CD14-positive monocyte (primary cell): ENCODE measurements at regions not wholly inside any gene's neighbourhood (a gene's known extent, or its start where the extent isn't known, plus 50 kb on each side); places are given as distances from the start of the nearest gene placed in this dataset.
A peak's percentile ranks its signal among the peaks of the same experiment; 100 is the strongest.
"Not testable (repeated sequence)": the region's sequence is repeated elsewhere in the genome, so short reads cannot be mapped to it uniquely, and the experiment has no call there.

Source experiments
- DNase-seq, 3 donors: peaks; one replicate each; pipeline ENCODE4 v3.0.0-alpha.2; 2011 to 2022
- H2AFZ ChIP-seq: 2 replicates; pipeline ENCODE4 v1.6.0; 2012; ENCODE audit warnings: mild to moderate bottlenecking, low read depth, low read length, inconsistent platforms; ENCODE audit not compliant: insufficient read depth, poor library complexity, severe bottlenecking
- H3K27ac ChIP-seq, 2 donors: 1 replicate in 1 of 2; 2 replicates in 1 of 2; pipeline ENCODE4 v1.5.1; 2012 to 2013; ENCODE audit warnings: low read length in 2 of 2, control low read depth in 1 of 2, inconsistent platforms in 1 of 2, low read depth in 1 of 2, mild to moderate bottlenecking in 1 of 2
- H3K27me3 ChIP-seq, 2 donors: one replicate each; pipeline versions ENCODE4 v1.6.0 to v1.6.1; 2011 to 2013; ENCODE audit warnings: low read length in 2 of 2; ENCODE audit not compliant: control insufficient read depth in 2 of 2, insufficient read depth in 2 of 2
- H3K36me3 ChIP-seq, 2 donors: replicated peaks in 1 of 2; 1 replicate in 1 of 2; 2 replicates in 1 of 2; pipeline versions ENCODE4 v1.5.1 to v1.6.1; 2012 to 2013; ENCODE audit warnings: low read length in 2 of 2, control low read depth in 1 of 2, inconsistent platforms in 1 of 2, mild to moderate bottlenecking in 1 of 2; ENCODE audit not compliant: insufficient read depth in 2 of 2, control insufficient read depth in 1 of 2
- H3K4me1 ChIP-seq, 2 donors: 1 replicate in 1 of 2; 2 replicates in 1 of 2; pipeline versions ENCODE4 v1.5.1 to v1.6.1; 2012 to 2013; ENCODE audit warnings: low read length in 2 of 2, control low read depth in 1 of 2, inconsistent platforms in 1 of 2, mild to moderate bottlenecking in 1 of 2, moderate library complexity in 1 of 2; ENCODE audit not compliant: insufficient read depth in 2 of 2, control insufficient read depth in 1 of 2
- H3K4me2 ChIP-seq: replicated peaks from 2 replicates; pipeline ENCODE3; 2012; ENCODE audit warnings: low read length, moderate library complexity, mild to moderate bottlenecking; ENCODE audit not compliant: poor library complexity, severe bottlenecking; ENCODE audit errors: extremely low read depth
- H3K4me3 ChIP-seq, 3 experiments: fragments of 200-600 bp in 1 of 3; sonication (generic) in 1 of 3; replicated peaks in 1 of 3; 1 replicate in 2 of 3; 2 replicates in 1 of 3; pipeline ENCODE4 v1.5.1; 2011 to 2013; ENCODE audit warnings: low read length in 3 of 3, mild to moderate bottlenecking in 3 of 3, control low read depth in 2 of 3, low read depth in 2 of 3, inconsistent platforms in 1 of 3, moderate library complexity in 1 of 3
- H3K79me2 ChIP-seq: 2 replicates; pipeline ENCODE4 v1.6.0; 2012; ENCODE audit warnings: mild to moderate bottlenecking, control low read depth, inconsistent platforms, low read length, moderate library complexity; ENCODE audit not compliant: insufficient read depth
- H3K9ac ChIP-seq: 2 replicates; pipeline ENCODE4 v1.6.0; 2017; ENCODE audit warnings: low read length, mild to moderate bottlenecking; ENCODE audit not compliant: insufficient read depth, poor library complexity, severe bottlenecking
- H3K9me3 ChIP-seq, 2 donors: replicated peaks in 1 of 2; 1 replicate in 1 of 2; 2 replicates in 1 of 2; pipeline versions ENCODE4 v1.5.1 to v1.6.1; 2012 to 2013; ENCODE audit warnings: low read length in 2 of 2, control low read depth in 1 of 2; ENCODE audit not compliant: control insufficient read depth in 1 of 2, insufficient read depth in 1 of 2
- H4K20me1 ChIP-seq: 2 replicates; pipeline ENCODE4 v1.6.0; 2012; ENCODE audit warnings: mild to moderate bottlenecking, low read length, control low read depth, moderate library complexity; ENCODE audit not compliant: insufficient read depth
- H3K27ac Mint-ChIP-seq, 7 donors: one replicate each; pipeline ENCODE4 v1.8.0; 2020; ENCODE audit warnings: mild to moderate bottlenecking in 7 of 7, mixed read lengths in 7 of 7, moderate library complexity in 6 of 7, inconsistent platforms in 2 of 7
- H3K27me3 Mint-ChIP-seq, 3 donors: one replicate each; pipeline ENCODE4 v1.8.0; 2021 to 2022; ENCODE audit warnings: low read depth in 3 of 3, mild to moderate bottlenecking in 3 of 3, mixed read lengths in 3 of 3, moderate library complexity in 3 of 3, inconsistent platforms in 1 of 3
- H3K36me3 Mint-ChIP-seq, 2 donors: one replicate each; pipeline ENCODE4 v1.8.0; 2020; ENCODE audit warnings: mixed read lengths in 2 of 2, inconsistent platforms in 1 of 2, mild to moderate bottlenecking in 1 of 2
- H3K4me1 Mint-ChIP-seq: one replicate; pipeline ENCODE4 v1.8.0; 2020; ENCODE audit warnings: mild to moderate bottlenecking, mixed read lengths
- H3K4me3 Mint-ChIP-seq, 2 donors: one replicate each; pipeline ENCODE4 v1.8.0; 2020; ENCODE audit warnings: mild to moderate bottlenecking in 2 of 2, mixed read lengths in 2 of 2, moderate library complexity in 1 of 2
- H3K9me3 Mint-ChIP-seq, 7 donors: one replicate each; pipeline ENCODE4 v1.8.0; 2020 to 2022; ENCODE audit warnings: mixed read lengths in 7 of 7, mild to moderate bottlenecking in 6 of 7, moderate library complexity in 6 of 7, inconsistent platforms in 2 of 7
- CTCF ChIP-seq: fragments of 200-600 bp; IDR thresholded peaks from one replicate; pipeline ENCODE4 v1.8.0; 2022; ENCODE audit warnings: antibody characterized with exemption, mild to moderate bottlenecking
- WGBS: methylation state at CpG from one replicate; pipeline ENCODE4 v1.1.5; 2013; ENCODE audit warnings: missing lambda C conversion rate; ENCODE audit not compliant: insufficient coverage; 5-methylcytosine and 5-hydroxymethylcytosine counted together
- intact Hi-C, 2 donors: fragments of 100-400 bp; cut with micrococcal nuclease; formaldehyde crosslinking; loops; one replicate each; pipeline versions ENCODE4 v1.15.0 to v1.15.1; 2023

DNA sequence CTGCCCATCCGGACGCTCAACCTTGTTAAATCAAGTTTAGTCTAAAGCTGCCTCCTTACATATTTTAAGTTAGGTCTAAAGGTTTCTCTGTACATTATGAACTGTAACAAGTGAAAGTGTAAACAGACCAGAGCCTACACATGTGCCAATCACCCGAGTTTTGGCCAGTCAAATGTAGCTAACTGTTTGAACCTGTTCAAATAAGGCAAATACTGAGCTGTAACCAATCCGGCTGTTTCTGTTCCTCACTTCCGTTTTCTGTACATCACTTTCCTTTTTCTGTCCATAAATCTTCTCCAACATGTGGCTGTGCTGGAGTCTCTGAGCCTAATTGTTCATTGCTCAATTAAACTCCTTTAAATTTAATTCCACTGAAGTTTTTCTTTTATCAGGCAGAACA lies 113.3 kb upstream of the SHISA3 start:
- H3K4me1 Mint-ChIP-seq = peaks cover 7% of the 10 kb centered on the region
- H3K4me3 Mint-ChIP-seq = no peak overlapping the region
- Histone ChIP-seq H3K36me3 (no peaks in the 10 kb centered on the region), H3K4me1 (peaks cover 0 to 2% of the 10 kb centered on the region in 2 donors), H3K4me3 (no peak overlapping the region), H3K4me2 (no peak overlapping the region), H2AFZ (no peak overlapping the region), H3K27me3 (no peaks in the 10 kb centered on the region), H4K20me1 (no peaks in the 10 kb centered on the region), H3K27ac (no peak overlapping the region), H3K79me2 (no peaks in the 10 kb centered on the region), H3K9ac (no peak overlapping the region), H3K9me3 (no peaks in the 10 kb centered on the region)
- H3K27ac Mint-ChIP-seq = no peak overlapping the region
- intact Hi-C loops = loop anchor here in 1 of 2 donors (5.0 kb wide), 1 partner anchor 233 kb away; no protein-coding TSS in a partner anchor
- H3K36me3 Mint-ChIP-seq = no peaks in the 10 kb centered on the region
- no peak for DNase-seq
- peaks cover 0 to 2% (median 0%) of the 10 kb centered on the region in 3 donors for H3K27me3 Mint-ChIP-seq
- no peak for TF ChIP-seq CTCF
- H3K9me3 Mint-ChIP-seq = peaks cover 0 to 3% (median 0%) of the 10 kb centered on the region in 7 donors
- 54% methylated on average over 3 of the region's 5 CpGs for WGBS

- H3K36me3 Mint-ChIP-seq, H3K4me1 Mint-ChIP-seq, H3K9me3 ChIP-seq, H3K9me3 Mint-ChIP-seq, intact Hi-C loops, H3K27me3 ChIP-seq, H3K4me3 Mint-ChIP-seq, H3K27ac Mint-ChIP-seq, H3K27ac ChIP-seq, H3K4me2 ChIP-seq, H4K20me1 ChIP-seq, H3K36me3 ChIP-seq, H3K79me2 ChIP-seq, H3K4me3 ChIP-seq, H3K4me1 ChIP-seq, H3K9ac ChIP-seq, H3K27me3 Mint-ChIP-seq, H2AFZ ChIP-seq, DNase-seq: not testable (repeated sequence)
- WGBS = 93% methylated on average over 2 of the region's 5 CpGs
These were observed 108.4 kb upstream of the SHISA3 start for GRCh38 chr4:42288876-42289275.

DNA sequence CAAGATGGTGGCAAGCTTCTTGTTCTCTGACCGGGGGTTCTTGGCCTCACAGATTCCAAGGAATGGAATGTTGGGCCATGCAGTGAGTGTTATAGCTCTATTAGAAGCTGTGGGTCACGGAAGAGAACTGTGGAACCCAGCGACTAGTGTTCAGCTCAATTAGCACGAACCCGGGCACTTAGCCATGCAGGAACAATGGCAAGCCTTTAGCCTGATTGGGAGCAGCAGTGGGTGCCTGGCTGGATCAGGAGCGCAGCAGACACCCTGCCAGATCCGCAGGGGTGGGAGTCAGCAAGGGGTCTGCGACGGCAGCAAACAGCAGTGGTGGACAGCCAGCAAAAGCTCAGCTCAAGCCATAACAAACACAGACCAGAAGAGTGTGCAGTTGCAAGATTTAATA lies 105.1 kb upstream of the SHISA3 start:
- not testable (repeated sequence) for H3K27me3 ChIP-seq

More for the DNA sequence above, 105.1 kb upstream of the SHISA3 start:
- H3K4me1 Mint-ChIP-seq, H3K9me3 Mint-ChIP-seq, DNase-seq, H3K4me2 ChIP-seq, H3K9ac ChIP-seq, H3K4me3 Mint-ChIP-seq, H3K79me2 ChIP-seq, H3K9me3 ChIP-seq, H3K36me3 ChIP-seq, H3K4me1 ChIP-seq, H3K4me3 ChIP-seq, H3K27ac ChIP-seq, H2AFZ ChIP-seq, H3K36me3 Mint-ChIP-seq, H3K27me3 Mint-ChIP-seq, H4K20me1 ChIP-seq, intact Hi-C loops: not testable (repeated sequence)
- H3K27ac Mint-ChIP-seq = peak overlapping the region in 1 of 7 donors; percentile 31
- 89% methylated on average over 4 of the region's 9 CpGs for WGBS
